Astrocyte (in vitro differentiated cells and primary cell): ENCODE measurements at regions not wholly inside any gene's neighbourhood (a gene's known extent, or its start where the extent isn't known, plus 50 kb on each side); places are given as distances from the start of the nearest gene placed in this dataset.

Source experiments
- EZH2 ChIP-seq: IDR thresholded peaks from 2 replicates; pipeline ENCODE4 v1.6.1; 2012; ENCODE audit warnings: mild to moderate bottlenecking, low read length, inconsistent platforms; ENCODE audit not compliant: insufficient read depth
- TF ChIP-seq, protein P1 (sequence below): IDR thresholded peaks from 2 replicates; pipeline ENCODE4 v1.5.1; 2011; ENCODE audit warnings: low read depth, mild to moderate bottlenecking, inconsistent platforms, low read length, moderate library complexity; ENCODE audit not compliant: insufficient read depth

DNA sequence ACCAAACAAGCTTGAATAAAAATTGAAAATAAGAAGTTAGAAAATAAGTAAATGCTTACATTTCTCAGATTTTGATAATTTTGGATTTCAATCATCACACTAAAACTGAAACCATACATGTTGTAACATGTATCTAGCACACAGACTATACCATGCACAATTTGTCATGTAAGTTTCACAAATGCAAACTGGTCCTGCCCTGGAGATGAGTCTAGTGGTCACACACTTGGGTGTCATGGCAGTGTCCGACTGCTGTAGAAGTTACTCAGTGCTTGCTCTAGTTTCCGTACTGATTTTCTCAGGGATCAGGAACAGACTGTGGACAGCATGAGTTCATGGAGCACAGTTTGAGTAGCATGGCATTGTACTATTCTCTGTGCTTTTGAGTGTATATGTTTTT lies 182.9 kb upstream of the RMP24 start:
- no peak for TF ChIP-seq EZH2
- TF ChIP-seq, protein P1, sequence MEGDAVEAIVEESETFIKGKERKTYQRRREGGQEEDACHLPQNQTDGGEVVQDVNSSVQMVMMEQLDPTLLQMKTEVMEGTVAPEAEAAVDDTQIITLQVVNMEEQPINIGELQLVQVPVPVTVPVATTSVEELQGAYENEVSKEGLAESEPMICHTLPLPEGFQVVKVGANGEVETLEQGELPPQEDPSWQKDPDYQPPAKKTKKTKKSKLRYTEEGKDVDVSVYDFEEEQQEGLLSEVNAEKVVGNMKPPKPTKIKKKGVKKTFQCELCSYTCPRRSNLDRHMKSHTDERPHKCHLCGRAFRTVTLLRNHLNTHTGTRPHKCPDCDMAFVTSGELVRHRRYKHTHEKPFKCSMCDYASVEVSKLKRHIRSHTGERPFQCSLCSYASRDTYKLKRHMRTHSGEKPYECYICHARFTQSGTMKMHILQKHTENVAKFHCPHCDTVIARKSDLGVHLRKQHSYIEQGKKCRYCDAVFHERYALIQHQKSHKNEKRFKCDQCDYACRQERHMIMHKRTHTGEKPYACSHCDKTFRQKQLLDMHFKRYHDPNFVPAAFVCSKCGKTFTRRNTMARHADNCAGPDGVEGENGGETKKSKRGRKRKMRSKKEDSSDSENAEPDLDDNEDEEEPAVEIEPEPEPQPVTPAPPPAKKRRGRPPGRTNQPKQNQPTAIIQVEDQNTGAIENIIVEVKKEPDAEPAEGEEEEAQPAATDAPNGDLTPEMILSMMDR, result no peak
